Stimulated activated CD4-positive, alpha-beta T cell treated with anti-CD3 and anti-CD28 coated beads, Interleukin-1b, Interleukin-23, amount 100 ng/mL, for 4 hours (primary cell): ENCODE measurements at regions not wholly inside any gene's neighbourhood (a gene's known extent, or its start where the extent isn't known, plus 50 kb on each side); places are given as distances from the start of the nearest gene placed in this dataset.
"Not testable (repeated sequence)": the region's sequence is repeated elsewhere in the genome, so short reads cannot be mapped to it uniquely, and the experiment has no call there.

Experiments used
- DNase-seq, 2 donors: peaks; one replicate each; pipeline ENCODE4 v3.0.0-alpha.2; 2020; ENCODE audit warnings: low read depth in 2 of 2

DNA sequence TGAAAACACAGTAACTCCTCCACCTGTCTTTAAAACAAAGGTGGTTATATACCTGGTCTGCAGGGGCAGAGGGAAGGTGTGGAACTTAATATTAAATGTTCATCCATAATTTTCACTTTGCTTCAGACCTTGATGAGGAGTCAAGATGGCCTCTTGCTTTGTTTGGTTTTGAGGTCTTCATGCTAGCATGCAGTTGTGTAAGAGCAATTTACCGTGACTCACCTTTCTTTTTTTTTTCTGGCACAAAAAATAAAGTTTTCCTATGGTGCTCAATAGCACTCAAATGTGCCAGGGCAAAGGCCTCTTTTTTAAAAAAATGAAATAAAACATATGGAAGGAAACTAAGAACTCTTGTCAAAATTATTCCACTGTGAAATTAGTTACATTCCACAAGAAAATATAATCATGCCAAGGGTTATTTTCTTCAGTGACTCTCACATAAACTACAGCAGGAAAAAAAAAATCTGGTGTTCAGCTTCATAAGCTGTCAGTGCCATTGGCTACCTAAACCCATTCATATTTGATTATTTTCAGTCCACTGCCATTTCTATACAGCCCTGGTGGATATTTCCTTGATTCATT is 128.2 kb downstream of the SLC7A11 start:
- no peak for DNase-seq

- not testable (repeated sequence) for DNase-seq
Measured at GRCh38 chr4:138112890-138113289, 129.3 kb downstream of the SLC7A11 start.

- no peak for DNase-seq
Measured at GRCh38 chr4:138112389-138112788, 129.8 kb downstream of the SLC7A11 start.

DNA sequence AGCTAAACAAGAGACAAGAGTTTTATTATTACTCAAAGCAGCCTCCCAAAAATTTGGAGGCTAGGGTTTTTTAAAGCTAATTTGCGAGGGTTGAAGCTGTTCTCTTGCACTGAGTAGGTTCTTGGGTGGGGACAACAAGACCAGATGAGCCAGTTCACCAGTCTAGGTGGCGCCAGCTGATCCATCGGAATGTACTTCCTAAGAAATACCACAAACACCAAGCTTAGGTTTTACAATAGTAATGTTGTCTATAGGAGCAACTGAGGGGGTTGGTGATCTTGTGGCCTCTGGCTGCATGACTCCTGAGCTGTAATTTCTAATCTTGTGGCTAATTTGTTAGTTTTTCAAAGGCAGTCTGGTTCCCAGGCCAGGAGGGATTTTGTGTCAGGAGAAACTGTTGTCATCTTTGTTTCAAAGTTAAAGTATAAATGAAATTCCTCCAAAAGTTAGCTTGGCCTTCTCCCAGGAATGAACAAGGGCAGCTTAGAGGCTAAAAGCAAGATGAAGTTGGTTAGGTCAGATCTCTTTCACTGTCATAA is 130.6 kb downstream of the SLC7A11 start:
- DNase-seq = no peak

- no peak for DNase-seq
Measured at GRCh38 chr4:138110815-138111214, 131.3 kb downstream of the SLC7A11 start.

DNA sequence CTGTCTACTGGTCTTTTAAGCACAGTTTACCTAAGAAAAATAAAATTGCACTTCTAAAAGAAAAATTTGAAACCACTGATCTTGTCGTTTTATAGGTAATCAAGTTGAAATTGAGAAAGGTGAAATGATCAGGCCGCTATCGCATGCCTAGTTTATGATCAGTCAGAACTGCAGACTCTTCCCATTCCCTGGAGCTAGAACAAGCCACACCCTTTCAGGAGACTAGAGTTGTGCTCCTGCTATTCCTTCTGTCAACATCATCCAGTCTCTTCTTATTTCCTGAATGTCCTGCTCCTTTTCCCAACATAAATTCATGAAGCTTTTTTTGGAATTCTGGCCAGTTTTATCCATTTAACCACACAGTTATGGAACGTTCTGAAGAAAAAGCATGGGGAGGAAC is 135.1 kb downstream of the SLC7A11 start:
- no peak for DNase-seq

DNA sequence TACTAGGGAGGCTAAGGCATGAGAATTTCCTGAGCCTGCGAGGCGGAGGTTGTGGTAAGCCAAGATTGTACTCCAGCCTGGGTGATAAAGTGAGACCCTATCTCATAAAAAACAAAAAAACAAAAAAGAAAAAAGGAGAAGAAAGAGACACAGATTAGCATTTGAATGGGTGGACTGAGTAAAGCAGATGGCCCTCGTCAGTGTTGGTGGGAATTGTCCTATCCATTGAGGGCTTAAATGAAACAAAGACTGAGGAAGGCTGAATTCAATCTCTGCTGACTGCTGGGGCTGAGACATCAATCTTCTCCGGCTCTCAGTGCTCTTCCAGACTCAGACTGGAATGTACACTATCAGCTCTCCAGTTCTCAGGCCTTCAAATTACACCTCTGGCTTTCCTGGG is 136.8 kb downstream of the SLC7A11 start:
- DNase-seq = no peak

GRCh38 chr4:138104284-138104680 is 137.9 kb downstream of the SLC7A11 start:
- no peak for DNase-seq

DNA sequence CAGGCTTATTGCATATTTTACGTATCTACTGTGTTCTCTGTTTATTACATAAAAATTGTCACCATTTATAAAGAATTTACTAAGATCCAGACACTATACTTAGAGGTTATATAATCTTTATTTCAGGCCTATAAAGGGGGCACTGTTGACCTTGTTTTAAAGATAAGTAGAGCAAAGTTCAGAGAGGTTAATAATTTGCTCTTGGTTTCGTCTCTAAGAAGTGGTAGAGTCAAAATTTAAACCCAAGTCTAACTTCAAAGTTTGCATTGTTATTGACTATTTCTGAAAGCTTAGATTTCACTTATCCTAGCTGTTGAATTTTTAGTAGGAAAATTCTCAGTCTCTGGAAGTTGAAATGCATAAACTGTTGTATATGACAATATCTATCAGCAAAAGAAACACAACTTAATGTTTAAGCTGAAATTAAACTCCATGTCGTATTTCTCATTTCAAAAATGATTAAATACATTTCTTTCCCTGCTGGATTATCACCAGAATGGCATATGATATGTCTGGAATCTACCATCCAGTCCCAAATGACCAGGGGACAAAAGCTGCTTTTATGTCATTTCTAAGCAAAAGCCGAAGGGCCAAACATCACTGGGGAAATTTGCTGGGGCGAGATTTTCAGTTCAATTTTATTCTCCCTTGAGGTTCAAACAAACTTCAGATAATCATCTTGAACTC is 138.4 kb downstream of the SLC7A11 start:
- DNase-seq = no peak

- no peak for DNase-seq
Measured at GRCh38 chr4:138099385-138099784, 142.8 kb downstream of the SLC7A11 start.

- no peak for DNase-seq
Measured at GRCh38 chr4:138097912-138098600, 144.1 kb downstream of the SLC7A11 start.

GRCh38 chr4:138096384-138097062 is 145.6 kb downstream of the SLC7A11 start:
- DNase-seq = no peak

DNA sequence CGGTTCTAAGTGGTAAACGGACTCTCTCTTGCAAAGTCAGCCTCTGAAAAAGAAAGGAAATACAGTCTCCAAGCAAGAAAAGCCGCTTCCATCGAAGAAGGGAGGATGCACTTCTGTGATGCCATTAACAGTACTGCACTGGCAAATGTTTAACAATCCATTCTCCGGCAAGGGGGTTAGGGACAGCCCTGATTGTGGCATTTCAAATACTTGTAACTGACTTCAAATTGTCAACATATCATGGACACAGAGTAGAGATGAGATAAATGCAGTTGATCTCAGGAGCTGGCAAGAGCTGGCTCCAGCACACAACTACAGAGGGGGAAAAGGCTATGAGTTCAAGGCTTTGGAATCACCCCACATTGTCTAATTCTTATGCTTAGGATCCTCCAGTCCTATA is 146.8 kb downstream of the SLC7A11 start:
- no peak for DNase-seq

- no peak for DNase-seq
Measured at GRCh38 chr4:138092060-138092459, 150.1 kb downstream of the SLC7A11 start.

DNA sequence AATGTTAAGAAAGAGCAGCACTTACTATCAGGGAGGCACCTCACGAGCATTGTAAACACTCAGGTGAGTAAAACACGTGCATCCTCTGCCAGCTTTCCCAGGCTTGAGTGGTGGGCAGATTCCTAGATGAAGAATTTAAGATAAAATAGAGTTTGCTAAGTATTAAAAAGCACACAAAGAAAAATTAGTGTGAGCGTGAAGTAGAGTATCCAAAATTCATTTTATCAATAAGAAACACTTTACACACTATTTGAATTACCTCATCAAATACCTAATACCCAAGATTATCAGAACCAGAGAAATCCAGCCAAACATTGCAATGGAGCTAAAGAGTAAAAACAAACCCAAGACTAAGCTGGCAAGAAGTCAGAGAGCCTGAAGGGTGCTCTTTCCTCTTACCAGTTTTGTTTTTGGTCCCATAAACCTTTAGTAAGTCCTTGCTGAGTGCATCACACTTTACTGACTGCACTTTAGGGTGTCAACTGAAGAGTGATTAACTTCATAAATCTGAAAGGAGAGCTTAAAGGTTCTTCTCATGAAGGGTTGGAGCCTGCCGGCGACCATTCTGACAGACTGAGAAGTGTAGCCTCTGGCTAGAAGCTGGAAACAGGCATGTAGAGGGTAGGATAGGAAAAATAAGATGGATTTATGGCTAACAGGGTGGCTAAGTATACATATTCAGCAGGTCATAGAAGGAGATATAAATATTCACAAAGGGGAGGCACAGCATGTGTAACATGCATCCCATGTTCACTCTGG is 151.1 kb downstream of the SLC7A11 start:
- DNase-seq = no peak

- DNase-seq = peak in 1 of 2 donors; percentile 2
Measured at GRCh38 chr4:138090150-138090917, 151.8 kb downstream of the SLC7A11 start.

GRCh38 chr4:138088449-138089208 is 153.5 kb downstream of the SLC7A11 start:
- no peak for DNase-seq

- DNase-seq = no peak
Measured at GRCh38 chr4:138087066-138087719, 155.0 kb downstream of the SLC7A11 start.

GRCh38 chr4:138086611-138087041 is 155.5 kb downstream of the SLC7A11 start:
- no peak for DNase-seq
